GM21423 (cell line): ENCODE measurements at regions not wholly inside any gene's neighbourhood (a gene's known extent, or its start where the extent isn't known, plus 50 kb on each side); places are given as distances from the start of the nearest gene placed in this dataset.

Experiments used
- ATAC-seq: cut with Tn5 transposase; IDR thresholded peaks from one replicate; pipeline ENCODE4 v1.9.1; 2021; ENCODE audit warnings: mild to moderate bottlenecking, moderate library complexity; ENCODE audit not compliant: unreplicated experiment

- no peak for ATAC-seq
Observed at GRCh38 chr1:238592621-238593020, 701.9 kb upstream of the ZP4 start.

GRCh38 chr1:238589843-238590435, 699.2 kb upstream of the ZP4 start:
- ATAC-seq = no peak

GRCh38 chr1:238582816-238583215, 692.1 kb upstream of the ZP4 start:
- no peak for ATAC-seq

DNA sequence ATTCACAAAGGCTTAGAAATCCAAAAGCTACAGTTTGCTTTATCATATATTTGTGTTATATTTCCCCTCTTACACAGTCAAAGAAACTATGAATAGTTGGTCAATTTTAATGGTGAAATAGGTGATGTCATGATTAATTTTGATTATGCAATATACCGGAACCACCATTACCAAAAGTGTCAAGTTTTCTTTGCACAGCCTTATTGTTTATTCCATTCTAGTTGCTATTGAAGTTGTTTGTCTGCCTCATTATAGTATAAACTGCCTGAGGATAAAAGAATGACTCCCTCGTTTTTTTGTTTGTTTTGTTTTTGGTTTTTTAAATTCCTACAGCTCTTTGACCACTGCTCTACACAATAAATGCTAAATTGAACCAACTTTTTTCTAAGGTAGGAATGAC, 690.6 kb upstream of the ZP4 start:
- no peak for ATAC-seq

DNA sequence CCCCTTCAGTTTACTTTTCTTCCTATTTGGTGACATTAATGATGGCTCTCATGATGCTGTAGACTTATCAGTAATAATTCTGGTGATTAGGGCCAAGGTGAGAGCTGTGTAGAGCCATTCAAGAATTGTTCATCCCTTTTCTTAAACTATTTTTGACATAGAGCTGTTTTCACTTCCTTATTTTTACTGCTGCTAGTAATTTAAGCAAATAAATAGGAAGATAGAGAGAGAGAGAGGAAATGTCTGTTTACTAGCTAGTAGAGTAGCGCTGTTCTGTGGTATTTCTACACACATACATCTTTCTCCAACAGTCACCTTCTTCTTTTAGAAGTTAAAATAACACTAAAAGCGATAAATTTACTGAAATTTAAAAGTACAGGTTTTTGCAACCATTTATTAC, 678.0 kb upstream of the ZP4 start:
- no peak for ATAC-seq

GRCh38 chr1:238562341-238562740, 671.6 kb upstream of the ZP4 start:
- no peak for ATAC-seq

- no peak for ATAC-seq
Observed at GRCh38 chr1:238558746-238559145, 668.0 kb upstream of the ZP4 start.

GRCh38 chr1:238558156-238558555, 667.4 kb upstream of the ZP4 start:
- no peak for ATAC-seq

DNA sequence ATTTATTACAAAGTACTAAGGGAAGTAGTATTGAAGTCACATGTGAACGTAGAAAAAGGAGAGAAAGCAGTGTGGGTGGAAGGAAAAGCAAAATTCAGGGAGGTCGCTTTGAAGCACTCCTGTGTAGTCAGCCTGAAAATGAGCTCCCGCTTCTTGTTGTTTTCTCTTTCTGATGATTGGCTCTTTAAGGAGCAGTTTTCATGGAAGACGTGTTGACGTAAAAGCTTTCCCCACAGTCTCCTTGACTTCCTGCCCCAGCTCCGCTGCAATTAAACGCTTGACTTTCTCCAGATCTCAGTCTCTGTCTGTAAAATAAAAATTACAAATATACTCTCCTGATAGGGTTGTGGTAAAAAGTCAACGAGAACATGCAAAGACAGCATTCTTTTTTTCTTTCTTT, 661.5 kb upstream of the ZP4 start:
- ATAC-seq = no peak

- no peak for ATAC-seq
Observed at GRCh38 chr1:238549137-238549536, 658.4 kb upstream of the ZP4 start.

DNA sequence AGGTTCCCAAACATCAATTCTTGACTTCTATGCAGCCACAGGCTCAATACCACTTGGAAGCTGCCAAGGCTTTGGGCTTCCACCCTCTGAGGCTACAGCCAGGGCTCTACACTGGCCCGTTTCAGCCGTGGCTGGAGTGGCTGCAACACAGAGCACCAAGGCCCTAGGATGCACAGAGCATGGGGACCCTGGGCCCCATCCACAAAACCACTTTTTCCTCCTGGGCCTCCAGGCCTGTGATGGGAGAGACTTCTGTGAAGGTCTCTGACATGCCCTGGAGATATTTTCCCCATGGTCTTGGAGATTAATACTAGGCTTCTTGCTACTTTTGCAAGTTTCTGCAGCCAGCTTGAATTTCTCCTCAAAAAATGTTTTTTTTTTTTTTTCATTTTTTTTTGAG, 655.4 kb upstream of the ZP4 start:
- ATAC-seq = no peak

GRCh38 chr1:238537641-238538040, 646.9 kb upstream of the ZP4 start:
- ATAC-seq = no peak

- no peak for ATAC-seq
Observed at GRCh38 chr1:238530209-238530851, 639.6 kb upstream of the ZP4 start.

DNA sequence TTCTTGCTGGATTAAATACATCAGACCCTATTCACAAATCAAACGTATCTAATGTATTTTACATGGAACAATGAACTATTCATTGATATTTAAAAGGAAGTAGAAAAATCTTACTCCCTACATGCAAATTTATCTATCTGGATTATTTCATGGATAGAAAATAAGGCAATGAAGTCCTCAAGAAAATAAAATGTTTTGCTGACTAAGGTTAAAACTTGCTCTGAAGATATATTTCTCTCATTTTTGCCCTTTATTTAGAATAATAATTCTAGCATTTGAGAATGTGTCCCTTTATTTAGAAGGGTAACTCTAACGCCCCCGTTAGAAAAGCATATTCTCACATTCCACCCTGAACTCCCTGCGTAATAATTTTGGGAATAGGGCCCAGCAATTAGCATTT, 627.0 kb upstream of the ZP4 start:
- no peak for ATAC-seq

DNA sequence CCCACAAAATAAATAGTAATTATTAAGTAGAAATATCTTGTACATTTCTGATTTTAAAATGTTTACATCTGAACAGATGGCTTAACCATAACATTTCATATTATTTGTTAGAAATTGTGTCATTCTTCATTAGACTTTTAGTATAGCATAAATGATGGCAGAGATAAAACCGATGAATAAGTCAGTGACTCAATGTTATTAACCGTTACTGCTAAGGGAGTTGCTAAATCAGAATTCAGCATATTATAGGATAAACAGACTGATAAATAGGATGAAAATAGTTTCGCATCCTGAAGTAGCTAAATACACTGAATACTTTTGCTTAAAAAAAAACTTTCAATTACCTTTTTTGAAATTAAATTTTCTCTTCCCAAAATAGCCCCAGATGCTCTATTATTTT, 610.6 kb upstream of the ZP4 start:
- no peak for ATAC-seq

DNA sequence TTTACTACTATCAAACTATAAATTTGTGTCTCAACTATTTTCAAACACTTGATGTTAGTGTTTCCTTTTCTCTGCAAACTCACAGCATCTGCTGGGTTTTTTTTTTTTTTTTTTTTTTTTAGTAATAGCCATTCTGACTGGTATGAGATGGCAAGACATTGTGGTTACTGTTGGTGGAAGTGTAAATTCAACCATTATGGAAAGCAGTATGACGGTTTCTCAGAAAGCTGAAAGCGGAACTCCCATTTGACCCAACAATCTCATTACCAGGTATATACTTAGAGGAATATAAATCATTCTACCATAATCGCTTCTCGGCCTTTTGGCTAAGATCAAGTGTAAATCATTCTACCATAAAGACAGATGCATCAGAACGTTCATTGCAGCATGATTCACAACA, 608.3 kb upstream of the ZP4 start:
- no peak for ATAC-seq

DNA sequence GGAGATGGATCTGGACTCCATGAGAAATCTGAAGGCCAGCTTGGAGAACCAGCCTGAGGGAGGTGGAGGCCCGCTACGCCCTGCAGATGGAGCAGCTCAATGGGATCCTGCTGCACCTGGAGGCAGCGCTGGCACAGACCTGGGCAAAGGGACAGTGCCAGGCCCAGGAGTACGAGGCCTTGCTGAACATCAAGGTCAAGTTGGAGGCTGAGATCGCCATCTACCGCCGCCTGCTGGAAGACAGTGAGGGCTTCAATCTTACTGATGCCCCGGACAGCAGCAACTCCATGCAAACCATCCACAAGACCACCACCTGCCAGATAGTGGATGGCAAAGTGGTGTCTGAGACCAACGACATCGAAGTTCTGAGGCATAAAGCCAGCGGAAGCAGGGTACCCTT, 601.5 kb upstream of the ZP4 start:
- ATAC-seq = no peak

GRCh38 chr1:238491265-238491664, 600.5 kb upstream of the ZP4 start:
- no peak for ATAC-seq

DNA sequence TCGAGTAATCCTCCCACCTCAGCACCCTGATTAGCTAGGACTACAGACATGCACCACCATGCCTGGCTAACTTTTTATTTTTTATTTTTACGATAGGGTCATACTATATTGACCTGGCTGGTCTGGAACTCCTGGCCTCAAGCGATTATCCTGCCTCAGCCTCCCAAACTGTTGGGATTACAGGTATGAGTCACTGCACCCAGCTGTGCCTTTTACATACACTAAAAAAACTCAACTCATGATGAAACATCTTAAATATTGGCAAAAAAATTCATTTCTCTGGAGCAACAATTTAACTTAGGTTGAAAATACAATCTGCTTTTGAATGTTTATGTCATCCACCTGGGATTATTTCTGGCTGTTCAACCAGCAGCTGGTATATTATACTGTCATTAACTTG, 598.3 kb upstream of the ZP4 start:
- ATAC-seq = no peak

- ATAC-seq = no peak
Observed at GRCh38 chr1:238488401-238488800, 597.7 kb upstream of the ZP4 start.

DNA sequence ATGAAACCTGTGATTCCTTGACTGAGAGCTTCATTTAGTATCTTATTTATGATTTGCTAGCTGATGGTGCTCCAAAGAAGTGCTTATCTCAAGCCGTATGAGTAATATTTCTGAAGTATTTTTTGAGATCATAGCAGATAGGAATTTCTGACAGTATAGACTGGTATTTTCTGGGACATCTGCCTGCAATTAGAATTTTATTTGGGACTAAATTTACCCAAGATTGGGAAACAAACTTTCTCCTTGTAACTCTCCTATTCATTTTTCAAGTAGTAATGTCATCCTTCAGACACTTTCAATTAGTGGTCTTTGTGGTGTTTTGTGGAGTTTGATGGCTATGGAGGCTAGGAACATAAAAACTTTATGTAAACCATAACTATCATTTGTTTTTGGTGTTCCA, 597.2 kb upstream of the ZP4 start:
- no peak for ATAC-seq

GRCh38 chr1:238485912-238486209, 595.1 kb upstream of the ZP4 start:
- no peak for ATAC-seq
